Caco-2 (cell line): ENCODE measurements at regions not wholly inside any gene's neighbourhood (a gene's known extent, or its start where the extent isn't known, plus 50 kb on each side); places are given as distances from the start of the nearest gene placed in this dataset.

ENCODE experiments used
- BruUV-seq: library from RNA; stranded (reverse); fragments of 400-500 nt; replicated peaks from 2 replicates; lab custom pipeline; 2021; lab: Mats Ljungman, UMichigan
- CTCF ChIA-PET: fragments of 300-600 bp; sonication (Branson Sonifier 250); formaldehyde crosslinking; loops from one replicate; lab custom pipeline; 2022; ENCODE audit warnings: antibody characterized with exemption; lab: Charles Lee
- POLR2A ChIA-PET: fragments of 300-600 bp; sonication (Branson Sonifier 250); formaldehyde crosslinking; loops from one replicate; lab custom pipeline; 2022; ENCODE audit warnings: antibody characterized with exemption; lab: Charles Lee
- DNase-seq, 2 experiments: peaks; one replicate each; pipeline versions ENCODE4 v3.0.0 to v3.0.0-alpha.2; 2020 to 2022
- H3K27me3 ChIP-seq: replicated peaks from 2 replicates; pipeline ENCODE4 v1.6.0; 2011; ENCODE audit warnings: low read length; ENCODE audit not compliant: control insufficient read depth, insufficient read depth
- H3K36me3 ChIP-seq: 2 replicates; pipeline ENCODE4 v1.5.1; 2011; ENCODE audit warnings: low read length; ENCODE audit not compliant: control insufficient read depth, insufficient read depth
- H3K4me1 ChIP-seq: fragments of 250-450 bp; sonication (Bioruptor Pico); 2 replicates; pipeline ENCODE4 v1.5.1; 2020; ENCODE audit warnings: mild to moderate bottlenecking
- H3K4me3 ChIP-seq: 2 replicates; pipeline ENCODE4 v1.5.1; 2011; ENCODE audit warnings: low read depth, mild to moderate bottlenecking, control low read depth, low read length
- H3K9me3 ChIP-seq: fragments of 250-450 bp; sonication (Bioruptor Pico); 2 replicates; pipeline ENCODE4 v1.5.1; 2020; ENCODE audit warnings: mild to moderate bottlenecking, moderate library complexity
- H3K27ac Mint-ChIP-seq: one replicate; pipeline ENCODE4 v1.8.0; 2022; ENCODE audit warnings: mixed read lengths; ENCODE audit not compliant: unreplicated experiment
- H3K27me3 Mint-ChIP-seq: one replicate; pipeline ENCODE4 v1.8.0; 2022; ENCODE audit warnings: mixed read lengths; ENCODE audit not compliant: insufficient read depth, unreplicated experiment
- H3K36me3 Mint-ChIP-seq: one replicate; pipeline ENCODE4 v1.8.0; 2022; ENCODE audit warnings: mild to moderate bottlenecking, mixed read lengths; ENCODE audit not compliant: insufficient read depth, unreplicated experiment
- H3K4me1 Mint-ChIP-seq: one replicate; pipeline ENCODE4 v1.8.0; 2022; ENCODE audit warnings: low read depth, mixed read lengths; ENCODE audit not compliant: unreplicated experiment
- H3K4me3 Mint-ChIP-seq: one replicate; pipeline ENCODE4 v1.8.0; 2022; ENCODE audit warnings: mild to moderate bottlenecking, moderate library complexity, mixed read lengths; ENCODE audit not compliant: unreplicated experiment
- H3K9me3 Mint-ChIP-seq: one replicate; pipeline ENCODE4 v1.8.0; 2022; ENCODE audit warnings: mixed read lengths; ENCODE audit not compliant: unreplicated experiment
- CTCF ChIP-seq, 2 experiments: fragments of 200-600 bp in 1 of 2; IDR thresholded peaks; 1 replicate in 1 of 2; 2 replicates in 1 of 2; pipeline versions ENCODE4 v1.5.1 to v1.8.0; 2011 to 2022; ENCODE audit warnings: antibody characterized with exemption in 1 of 2, control low read depth in 1 of 2, inconsistent platforms in 1 of 2, low read depth in 1 of 2, low read length in 1 of 2, mild to moderate bottlenecking in 1 of 2, moderate library complexity in 1 of 2; ENCODE audit not compliant: insufficient read depth in 1 of 2, severe bottlenecking in 1 of 2, unreplicated experiment in 1 of 2
- intact Hi-C: fragments of 100-400 bp; cut with micrococcal nuclease; formaldehyde crosslinking; loops from one replicate; pipeline ENCODE4 v1.10.0; 2022; ENCODE audit not compliant: unreplicated experiment

- Histone ChIP-seq H3K36me3 (no peaks in the 10 kb centered on the region), H3K4me1 (peaks cover 7% of the 10 kb centered on the region), H3K27me3 (no peaks in the 10 kb centered on the region), H3K9me3 (no peaks in the 10 kb centered on the region), H3K4me3 (no peak overlapping the region)
- ChIA-PET POLR2A (no interaction called here), CTCF (no interaction called here)
- H3K4me1 Mint-ChIP-seq = peaks cover 24% of the 10 kb centered on the region
- intact Hi-C loops = loop anchor here (10.0 kb wide), 1 partner anchor 486 kb away; no protein-coding TSS in a partner anchor
- no peaks in the 10 kb centered on the region for H3K36me3 Mint-ChIP-seq
- no peak overlapping the region for H3K27ac Mint-ChIP-seq
- TF ChIP-seq CTCF (IDR thresholded peaks at IDR 0.05; ENCODE audit: insufficient read depth in 1 of 2, low read depth in 1 of 2, low read length in 1 of 2, severe bottlenecking in 1 of 2, unreplicated experiment in 1 of 2) = no peak
- no peak overlapping the region for H3K4me3 Mint-ChIP-seq
- DNase-seq = no peak
- H3K27me3 Mint-ChIP-seq = no peaks in the 10 kb centered on the region
- H3K9me3 Mint-ChIP-seq = no peaks in the 10 kb centered on the region
- no TSS peak for BruUV-seq
These were observed 60.3 kb downstream of the AVPR1A start for GRCh38 chr12:63090716-63091115.

- Mint-ChIP-seq H3K4me1 (peaks cover 23% of the 10 kb centered on the region), H3K9me3 (peaks cover 6% of the 10 kb centered on the region), H3K27me3 (no peaks in the 10 kb centered on the region), H3K36me3 (no peaks in the 10 kb centered on the region), H3K4me3 (no peak overlapping the region), H3K27ac (no peak overlapping the region)
- ChIA-PET CTCF (no interaction called here), POLR2A (no interaction called here)
- DNase-seq = no peak
- Histone ChIP-seq H3K27me3 (no peaks in the 10 kb centered on the region), H3K9me3 (no peaks in the 10 kb centered on the region), H3K4me3 (no peak overlapping the region), H3K4me1 (peaks cover 44% of the 10 kb centered on the region), H3K36me3 (no peaks in the 10 kb centered on the region)
- intact Hi-C loops = no loop called here
- BruUV-seq = no TSS peak
- no peak for TF ChIP-seq CTCF (IDR thresholded peaks at IDR 0.05; ENCODE audit: insufficient read depth in 1 of 2, low read depth in 1 of 2, low read length in 1 of 2, severe bottlenecking in 1 of 2, unreplicated experiment in 1 of 2)
These were observed 64.7 kb downstream of the AVPR1A start for GRCh38 chr12:63086149-63086915.

- no TSS peak for BruUV-seq
- peaks cover 47% of the 10 kb centered on the region for H3K4me1 ChIP-seq
- no peaks in the 10 kb centered on the region for H3K9me3 ChIP-seq
- Mint-ChIP-seq H3K4me1 (peaks cover 25% of the 10 kb centered on the region), H3K27me3 (no peaks in the 10 kb centered on the region), H3K36me3 (no peaks in the 10 kb centered on the region), H3K9me3 (peaks cover 9% of the 10 kb centered on the region), H3K4me3 (no peak overlapping the region), H3K27ac (no peak overlapping the region)
- no peaks in the 10 kb centered on the region for H3K36me3 ChIP-seq
- CTCF ChIA-PET = no interaction called here
- H3K27me3 ChIP-seq = no peaks in the 10 kb centered on the region
- intact Hi-C loops = no loop called here
- no peak for DNase-seq
- POLR2A ChIA-PET = no interaction called here
- no peak overlapping the region for H3K4me3 ChIP-seq
- no peak for TF ChIP-seq CTCF (IDR thresholded peaks at IDR 0.05; ENCODE audit: insufficient read depth in 1 of 2, low read depth in 1 of 2, low read length in 1 of 2, severe bottlenecking in 1 of 2, unreplicated experiment in 1 of 2)
These were observed 65.9 kb downstream of the AVPR1A start for GRCh38 chr12:63085120-63085519.
